GM18909 (cell line): ENCODE measurements at regions not wholly inside any gene's neighbourhood (a gene's known extent, or its start where the extent isn't known, plus 50 kb on each side); places are given as distances from the start of the nearest gene placed in this dataset.

ENCODE experiments used
- ATAC-seq: cut with Tn5 transposase; IDR thresholded peaks from one replicate; pipeline ENCODE4 v1.9.1; 2021; ENCODE audit warnings: mild to moderate bottlenecking; ENCODE audit not compliant: unreplicated experiment, poor library complexity

DNA sequence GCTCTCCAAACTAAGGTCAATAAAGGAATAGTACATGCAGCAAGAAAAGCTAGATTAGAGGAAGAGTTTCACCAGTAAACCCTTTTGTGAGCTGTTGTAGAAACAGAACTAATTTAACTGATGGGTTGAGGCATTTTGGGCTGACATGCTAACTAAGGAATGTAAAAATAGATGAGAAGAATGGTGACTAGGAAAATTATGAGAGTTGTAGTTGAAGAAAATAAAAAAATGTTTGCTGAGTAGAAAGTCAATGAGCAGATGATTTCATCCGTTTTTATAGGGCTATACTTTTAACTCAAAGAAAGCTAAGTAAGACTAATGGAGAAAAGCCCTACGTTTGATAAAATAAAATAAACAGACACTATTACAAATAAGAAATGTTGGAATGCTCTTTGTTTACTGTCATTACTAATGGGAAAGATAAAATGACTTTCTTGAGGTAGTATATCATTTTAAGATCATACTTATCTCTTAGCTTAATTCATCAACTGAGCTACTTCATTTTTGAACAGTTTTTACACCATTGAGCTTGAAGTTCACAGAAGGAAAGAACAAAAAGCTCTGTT, 209.4 kb upstream of the DPH6 start:
- ATAC-seq: no peak

DNA sequence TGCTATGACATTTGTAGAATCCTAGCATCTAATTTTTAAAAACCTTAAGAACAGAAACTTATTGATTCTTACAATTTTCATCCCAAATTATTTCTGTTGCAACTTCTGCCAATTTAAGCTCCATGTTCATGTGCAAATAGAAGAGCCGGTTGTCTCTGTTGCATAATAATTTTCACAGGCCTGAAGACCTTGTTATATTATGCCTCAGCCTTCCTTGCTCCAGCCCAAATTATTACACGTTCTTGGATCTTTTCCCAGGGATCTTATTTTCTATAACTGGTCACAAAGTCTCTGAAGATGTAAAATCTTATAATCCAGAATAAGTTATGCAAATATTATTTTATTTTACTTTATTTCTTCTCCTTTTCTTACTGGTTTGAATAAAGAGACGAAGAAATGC, 210.7 kb upstream of the DPH6 start:
- ATAC-seq: no peak

DNA sequence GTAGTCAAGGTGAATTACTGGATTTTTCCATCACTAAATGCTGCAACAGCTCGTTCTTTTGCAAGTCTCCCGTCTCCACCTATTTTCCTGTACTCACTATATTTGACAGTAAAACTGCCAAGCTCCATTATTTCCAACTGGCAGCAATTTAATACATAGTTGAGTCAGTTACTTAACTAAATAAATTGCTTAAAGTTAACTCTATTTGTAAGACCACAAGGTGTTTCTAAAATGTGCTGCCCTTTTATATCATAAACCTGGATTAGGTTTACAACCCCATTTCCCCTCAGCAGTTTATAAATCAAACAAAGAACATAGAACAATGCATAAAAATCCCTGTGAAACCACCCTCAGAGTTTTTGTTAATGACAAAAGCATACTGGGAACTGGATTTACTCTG, 211.4 kb upstream of the DPH6 start:
- ATAC-seq: no peak

DNA sequence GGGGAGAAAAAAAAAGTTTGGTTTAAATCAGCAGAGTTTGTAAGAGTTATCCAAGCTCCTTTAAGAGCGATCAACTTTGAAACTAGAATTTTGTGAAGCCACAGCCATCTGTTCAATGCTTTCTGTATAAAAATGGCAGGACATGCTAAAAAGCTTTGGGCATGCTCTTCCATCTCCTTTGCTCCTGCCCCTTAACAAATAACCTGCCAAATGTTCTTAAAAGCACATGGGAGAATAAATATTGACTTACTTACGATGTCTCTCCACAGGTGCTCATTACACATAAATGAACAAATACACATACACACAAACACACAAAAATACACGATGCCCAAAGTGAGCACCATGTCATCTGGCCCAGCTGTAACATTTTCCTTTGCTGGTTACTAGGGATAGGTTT, 211.8 kb upstream of the DPH6 start:
- no peak for ATAC-seq

DNA sequence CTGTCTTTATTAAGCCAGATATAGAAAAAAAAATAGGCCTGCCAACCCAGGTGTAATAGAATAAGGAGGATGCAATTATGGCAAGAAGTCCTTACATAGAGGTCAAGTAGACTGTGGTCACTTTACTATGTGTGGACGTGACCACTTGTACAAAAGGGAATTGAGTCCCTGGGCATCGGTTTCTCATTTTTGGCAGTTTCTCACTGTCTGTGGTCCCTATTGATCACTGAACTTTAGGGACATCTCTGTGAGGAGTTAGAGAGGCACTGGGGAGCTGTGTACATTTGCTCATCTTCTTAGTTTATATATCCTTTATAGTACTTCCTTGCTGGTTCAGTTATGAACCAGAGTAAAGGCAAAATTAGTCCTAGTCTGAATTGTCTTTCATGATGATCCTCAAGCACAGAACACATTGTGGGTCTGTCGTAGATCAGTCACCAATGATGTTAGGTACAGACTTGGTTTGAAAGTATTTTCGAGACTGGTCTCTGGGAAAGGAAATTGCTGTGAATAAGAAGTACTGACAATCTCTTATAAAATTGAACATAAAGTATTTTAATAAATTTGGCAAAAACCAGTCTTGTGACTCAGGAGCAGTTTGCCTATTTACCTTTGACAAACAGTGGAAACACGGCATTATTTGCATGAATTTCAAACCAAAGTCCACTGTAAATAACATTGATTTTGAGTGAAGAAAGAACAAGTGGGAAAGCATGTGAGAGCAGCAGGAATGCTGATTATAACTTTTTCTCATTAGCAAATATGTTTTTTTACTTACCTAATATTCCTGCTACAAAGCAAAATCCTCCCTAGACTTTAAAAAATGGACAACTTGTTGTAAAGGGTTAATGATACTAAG, 218.9 kb upstream of the DPH6 start:
- ATAC-seq: no peak

DNA sequence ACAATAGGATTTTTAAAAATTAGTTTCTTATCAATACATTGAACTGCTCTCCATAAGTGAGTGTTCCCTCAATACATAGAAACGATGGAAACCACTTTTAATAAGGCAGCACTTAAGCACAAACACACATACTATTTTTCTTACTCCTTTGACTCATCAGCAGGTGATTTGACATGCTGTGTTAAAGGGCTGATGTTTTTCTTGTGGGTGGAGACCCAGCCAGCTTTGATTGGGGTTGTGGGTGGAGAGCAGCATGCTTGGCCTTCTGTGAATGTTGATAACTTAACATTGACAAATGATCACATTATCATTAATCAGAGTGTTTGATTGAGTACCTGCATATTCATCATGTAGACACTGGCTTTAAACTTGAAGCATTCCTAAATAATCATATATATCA, 223.0 kb upstream of the DPH6 start:
- no peak for ATAC-seq

DNA sequence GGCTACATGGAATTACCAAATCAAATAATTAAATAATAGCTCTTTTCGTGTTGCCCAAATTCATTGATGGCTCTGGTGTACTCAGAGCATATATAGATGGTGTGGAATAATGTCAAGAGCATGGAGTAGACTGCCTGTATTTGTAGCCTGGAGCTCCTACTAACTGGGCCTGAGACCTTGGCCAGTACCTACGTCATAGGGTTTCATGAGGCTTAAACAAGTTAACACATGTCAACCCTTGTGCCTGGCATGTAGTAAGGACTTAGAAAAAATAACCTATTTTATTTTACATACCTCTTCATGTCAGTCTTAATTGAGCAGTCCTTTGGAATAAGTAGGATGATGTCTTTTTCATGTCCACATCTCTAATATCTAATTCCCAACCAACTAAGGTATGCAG, 223.7 kb upstream of the DPH6 start:
- no peak for ATAC-seq

DNA sequence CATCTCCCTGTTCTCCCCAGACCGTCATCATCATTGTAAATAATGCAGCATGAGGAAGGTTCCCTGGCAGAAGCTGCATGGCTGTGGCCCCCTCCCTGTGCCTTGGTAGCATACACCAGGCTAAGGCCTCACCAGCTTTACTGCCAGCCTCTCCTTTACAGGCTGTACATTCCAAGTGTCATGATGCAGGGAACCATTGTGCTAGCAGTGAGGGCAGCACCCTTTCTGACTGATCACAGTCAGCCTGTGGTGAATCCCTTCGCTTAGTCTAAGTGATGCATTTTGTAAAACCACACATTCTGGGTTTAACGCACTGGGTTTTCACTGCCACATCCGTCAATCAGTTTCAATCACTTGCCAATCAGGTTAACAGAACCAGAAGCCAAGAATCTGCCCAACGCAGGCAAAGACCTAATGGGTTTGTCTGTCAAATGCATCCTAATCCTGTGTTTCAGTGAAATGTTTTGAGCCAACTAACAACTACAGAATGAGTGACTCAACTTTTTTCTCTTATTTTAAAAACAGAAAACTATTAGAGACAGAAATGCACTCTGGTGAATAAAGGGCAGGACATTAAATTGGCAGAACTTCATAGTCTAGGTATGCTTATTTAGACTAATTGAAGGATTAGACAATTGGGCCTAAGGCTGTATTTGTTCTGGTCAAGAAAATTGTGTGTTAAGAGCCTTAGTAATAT, 225.9 kb upstream of the DPH6 start:
- ATAC-seq: no peak

DNA sequence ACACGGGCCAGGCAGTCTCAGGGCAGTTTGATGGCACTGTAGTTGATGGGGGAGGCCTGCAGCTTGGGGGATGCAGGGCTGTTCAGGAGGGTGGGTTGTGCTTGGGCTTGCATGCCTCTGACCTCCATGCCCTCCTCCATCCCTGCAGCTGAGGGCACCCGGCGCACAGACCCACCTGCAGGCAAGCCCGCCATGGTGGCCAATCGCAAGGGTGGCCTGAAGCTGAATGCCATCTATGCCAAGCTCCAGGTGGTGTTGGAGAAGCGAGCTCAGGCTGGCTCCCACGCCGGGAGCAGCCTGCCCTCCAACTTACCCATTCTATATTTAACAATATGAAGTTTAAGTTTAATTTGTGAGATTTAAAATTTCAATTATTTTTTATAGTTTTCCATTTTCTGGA, 228.7 kb upstream of the DPH6 start:
- ATAC-seq: no peak

DNA sequence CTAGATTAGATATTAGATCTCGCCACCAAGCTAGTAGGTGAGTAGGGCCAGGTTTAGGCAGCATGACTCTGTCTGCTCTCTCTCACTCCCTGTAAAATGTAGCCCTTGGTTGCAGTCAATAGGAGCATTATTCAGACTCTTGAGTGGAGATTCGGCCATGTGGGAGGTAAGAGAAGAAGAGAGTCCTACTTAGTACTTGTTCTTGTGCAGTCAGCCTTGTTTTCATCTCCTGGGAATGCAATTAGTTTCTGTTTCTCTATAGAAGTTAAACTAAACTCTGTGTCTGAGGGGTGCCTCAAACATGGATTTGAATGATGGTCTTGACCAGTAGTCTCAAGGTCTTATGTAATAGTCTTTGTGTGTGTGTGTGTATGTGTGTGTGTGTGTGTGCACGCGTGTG, 229.5 kb upstream of the DPH6 start:
- no peak for ATAC-seq

DNA sequence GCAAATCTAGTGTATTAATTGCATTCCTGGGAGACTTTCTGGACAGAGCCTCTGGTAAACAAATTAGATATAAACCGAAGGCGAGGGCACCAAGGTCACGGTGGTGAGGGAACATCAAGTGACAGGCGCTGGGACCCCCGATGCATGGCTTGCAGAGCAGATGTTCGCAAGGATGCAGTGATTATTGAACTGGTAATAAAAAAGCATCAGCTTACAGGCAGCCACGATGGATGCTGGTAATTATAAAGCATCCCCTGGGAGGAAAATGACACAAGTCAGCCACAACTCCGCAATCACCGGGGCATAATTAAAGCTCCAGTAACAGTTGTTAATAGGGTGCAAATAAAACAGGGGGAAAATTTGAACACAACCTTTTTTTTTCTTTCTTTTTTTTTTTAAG, 231.1 kb upstream of the DPH6 start:
- no peak for ATAC-seq

DNA sequence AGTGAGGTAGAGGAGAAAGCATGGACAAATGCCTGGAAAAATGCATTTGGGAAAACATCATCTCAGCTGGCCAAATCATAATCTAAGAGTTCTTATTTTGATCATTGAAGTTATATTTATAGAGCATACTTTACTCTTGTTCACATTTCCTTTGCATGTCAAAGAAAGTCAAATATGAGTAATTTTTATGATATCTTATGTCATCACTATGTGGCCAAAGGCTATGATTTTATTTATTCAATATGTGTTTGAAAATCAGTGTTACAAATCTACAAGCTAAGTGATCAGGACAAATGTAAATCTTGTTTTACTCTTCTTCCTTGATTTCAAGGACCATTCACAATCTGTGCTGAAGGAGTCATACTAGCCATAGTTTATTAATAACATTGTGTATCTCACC, 237.2 kb upstream of the DPH6 start:
- no peak for ATAC-seq

DNA sequence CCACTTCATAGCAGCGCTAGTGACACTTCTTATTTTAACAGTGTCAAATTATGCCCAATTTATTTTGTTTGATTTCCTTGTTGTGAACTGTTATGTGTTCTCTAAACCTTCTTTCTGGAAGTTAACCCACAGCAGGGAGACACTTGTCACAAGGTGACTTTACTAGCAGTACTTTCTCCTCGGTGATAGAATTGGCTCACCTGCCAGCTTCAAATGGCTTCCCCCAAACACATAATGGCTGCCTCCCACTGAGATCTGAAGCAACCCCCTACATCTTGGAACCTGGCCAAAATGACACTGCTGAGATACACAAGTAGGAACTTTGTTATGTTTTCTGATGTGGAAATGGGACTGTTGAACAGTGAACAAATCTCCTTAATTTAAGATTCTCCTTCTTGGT, 238.8 kb upstream of the DPH6 start:
- ATAC-seq: no peak

DNA sequence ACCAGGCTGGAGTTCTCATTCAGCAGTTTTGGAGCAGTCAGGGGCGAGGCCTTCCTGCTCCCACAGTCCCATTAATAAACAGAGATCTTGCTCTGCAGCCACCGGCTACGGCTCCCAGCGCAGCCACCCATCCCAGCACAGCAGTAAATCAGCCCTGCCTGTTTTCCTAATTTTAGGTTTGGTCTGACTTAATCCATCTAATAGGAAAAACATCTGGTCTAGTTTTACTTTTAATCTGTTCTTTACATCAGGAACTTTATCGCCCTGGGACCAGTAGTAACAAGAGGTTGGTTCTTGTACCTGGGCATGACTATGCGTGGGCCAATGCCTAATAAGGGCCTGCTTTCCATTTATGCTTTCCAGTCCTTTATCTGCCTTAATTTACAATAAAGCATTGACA, 264.0 kb upstream of the DPH6 start:
- no peak for ATAC-seq

DNA sequence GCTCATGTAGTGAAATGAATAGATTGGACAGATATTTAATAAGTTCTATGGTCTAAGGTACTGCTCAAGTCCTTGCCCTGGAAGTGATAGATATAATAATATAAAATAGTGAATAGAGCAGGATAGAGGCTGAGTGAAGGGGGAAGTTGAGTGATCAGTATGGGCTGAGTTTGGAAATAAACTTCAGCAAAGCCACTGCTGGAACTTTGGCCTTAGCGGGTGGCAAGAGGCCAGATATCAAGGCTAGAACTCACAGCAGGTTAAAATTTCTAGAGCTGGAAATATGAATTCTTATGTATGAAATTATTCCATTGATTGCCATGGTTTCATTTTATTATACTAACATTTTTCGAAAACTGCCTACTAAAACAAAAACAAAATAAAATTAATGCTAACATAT, 267.6 kb upstream of the DPH6 start:
- no peak for ATAC-seq

DNA sequence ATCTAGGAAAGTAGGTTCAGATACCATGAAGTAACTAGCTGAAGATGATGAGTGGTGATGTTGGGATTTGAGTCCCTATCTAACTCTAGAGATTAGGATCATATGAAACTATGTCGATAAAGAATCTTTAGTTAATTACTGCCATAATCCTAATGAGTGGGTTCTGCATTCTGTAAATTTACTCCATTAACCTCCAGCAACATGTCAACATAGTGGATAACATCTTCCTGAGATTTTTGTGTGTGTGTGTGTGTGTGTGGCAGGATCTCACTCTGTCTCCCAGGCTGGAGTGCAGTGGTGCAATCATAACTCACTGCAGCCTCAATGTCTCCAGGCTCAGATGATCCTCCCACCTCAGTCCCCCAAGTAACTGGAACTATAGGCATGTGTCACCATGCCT, 272.9 kb upstream of the DPH6 start:
- ATAC-seq: no peak

DNA sequence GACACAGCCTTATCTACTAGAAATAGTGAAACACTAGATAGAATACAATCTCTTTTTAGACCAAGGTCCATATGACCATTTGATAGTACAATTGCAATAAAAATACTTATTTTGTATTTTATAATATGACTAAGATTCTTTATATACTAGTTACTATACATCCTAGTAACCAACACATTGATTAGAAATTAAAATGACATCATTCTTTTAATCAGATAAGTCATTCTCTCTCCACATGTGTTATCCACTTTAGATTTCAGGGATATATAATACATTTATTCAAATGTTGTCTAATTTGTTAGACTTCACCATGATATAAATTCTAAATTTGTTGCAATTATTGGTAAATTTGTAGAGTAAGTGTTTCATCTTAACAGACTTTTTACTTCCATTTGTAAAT, 276.2 kb upstream of the DPH6 start:
- no peak for ATAC-seq

DNA sequence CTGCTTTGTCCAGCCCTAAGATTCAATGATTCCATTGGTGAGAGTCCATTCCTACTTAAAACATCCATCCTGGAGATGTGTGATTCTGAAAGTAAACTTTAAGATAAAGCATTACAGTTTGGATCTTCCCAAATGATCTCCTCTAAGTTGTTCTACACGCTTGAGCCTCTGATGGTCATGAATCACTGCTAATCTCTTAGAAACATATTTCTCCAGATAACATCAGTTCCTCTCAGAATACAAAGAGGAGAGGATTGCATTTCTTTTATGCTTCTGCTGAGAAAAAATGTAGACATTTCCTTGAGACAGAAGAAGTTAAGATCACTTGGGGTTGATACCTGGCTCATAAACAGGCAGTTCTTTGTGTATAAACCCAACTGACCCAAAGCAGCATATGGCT, 281.2 kb upstream of the DPH6 start:
- no peak for ATAC-seq

DNA sequence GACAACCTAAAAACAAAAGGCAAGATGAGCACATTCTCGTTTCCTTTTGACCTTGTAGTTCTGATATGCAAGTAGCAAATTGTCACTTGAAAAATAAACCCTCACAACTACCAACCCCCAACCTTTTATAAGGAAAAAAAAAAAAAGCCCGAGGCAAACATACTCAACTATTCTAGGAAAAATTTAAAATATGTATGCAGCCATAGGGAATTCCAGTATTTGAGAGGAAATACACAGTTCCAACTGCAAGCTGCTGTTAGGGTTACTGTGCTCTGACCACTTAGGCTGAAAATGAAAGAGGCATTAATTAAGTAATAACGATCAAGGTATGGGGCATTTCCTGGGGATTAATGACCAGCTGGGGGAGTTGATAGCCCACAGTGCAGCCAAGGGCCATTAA, 281.9 kb upstream of the DPH6 start:
- ATAC-seq: no peak

DNA sequence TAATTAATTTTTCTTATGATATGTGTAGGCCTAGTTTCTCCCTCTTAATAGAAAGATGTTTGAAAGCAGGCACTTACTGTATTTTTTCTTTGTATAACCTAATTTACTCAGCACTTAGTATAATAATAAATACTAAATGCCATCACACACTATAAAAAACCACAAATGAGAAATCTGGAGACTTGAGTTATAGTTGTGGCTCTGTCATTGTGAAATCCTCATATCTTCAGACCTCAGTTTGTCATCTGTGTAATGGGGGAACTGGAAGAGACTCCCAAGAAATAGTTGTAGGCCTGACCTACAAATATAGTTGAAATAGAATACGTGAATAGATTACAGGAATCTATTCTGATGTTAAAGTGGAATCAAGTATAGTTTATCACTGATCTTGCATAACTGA, 287.6 kb upstream of the DPH6 start:
- ATAC-seq: no peak

DNA sequence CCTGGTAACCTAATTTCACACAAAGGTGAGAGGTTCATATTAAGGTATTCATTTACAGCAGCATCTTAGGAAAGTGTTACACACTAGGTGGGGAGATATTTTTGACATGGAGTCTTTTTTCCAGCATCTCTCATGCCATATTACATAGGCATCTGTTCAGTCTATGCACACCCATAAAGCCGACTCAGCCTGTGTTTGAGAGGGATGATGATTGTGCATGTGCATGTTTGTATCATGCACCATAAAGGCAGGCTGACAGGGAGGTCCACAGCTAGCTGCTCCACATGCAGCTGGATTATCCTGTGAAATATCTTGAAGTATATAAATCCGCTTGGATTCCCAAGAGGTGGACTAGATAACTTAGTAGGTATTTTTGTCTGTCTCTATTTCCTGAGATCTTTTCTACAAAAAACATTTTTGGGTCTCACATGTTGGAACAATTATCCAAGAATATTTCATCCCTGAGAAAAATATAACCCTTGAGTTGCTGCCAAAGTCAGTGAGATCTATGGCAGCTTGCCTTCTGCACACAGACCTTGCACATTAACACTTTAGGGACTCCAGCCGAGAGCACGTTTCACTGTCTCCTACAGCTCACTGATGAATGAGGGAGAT, 288.4 kb upstream of the DPH6 start:
- ATAC-seq: no peak
